SHP77 (cell line): ENCODE measurements at regions not wholly inside any gene's neighbourhood (a gene's known extent, or its start where the extent isn't known, plus 50 kb on each side); places are given as distances from the start of the nearest gene placed in this dataset.

Experiments
- DNase-seq, 2 experiments: peaks; one replicate each; lab custom pipeline; 2025; lab: John Stamatoyannopoulos, UW

GRCh38 chr11:133695387-133695786, 149.9 kb downstream of the SPATA19 start:
- no peak for DNase-seq

- no peak for DNase-seq
Measured at GRCh38 chr11:133694701-133695100, 150.6 kb downstream of the SPATA19 start.

- DNase-seq = no peak
Measured at GRCh38 chr11:133693110-133693509, 152.2 kb downstream of the SPATA19 start.

GRCh38 chr11:133692126-133692934, 153.0 kb downstream of the SPATA19 start:
- DNase-seq = no peak

- DNase-seq = no peak
Measured at GRCh38 chr11:133687781-133688180, 155.5 kb upstream of the OPCML start.

- DNase-seq = no peak
Measured at GRCh38 chr11:133681901-133682300, 149.6 kb upstream of the OPCML start.

- DNase-seq = no peak
Measured at GRCh38 chr11:133679896-133680295, 147.6 kb upstream of the OPCML start.

- DNase-seq = no peak
Measured at GRCh38 chr11:133678191-133678590, 145.9 kb upstream of the OPCML start.

GRCh38 chr11:133677387-133677786, 145.1 kb upstream of the OPCML start:
- DNase-seq = no peak

GRCh38 chr11:133676265-133676664, 144.0 kb upstream of the OPCML start:
- DNase-seq = no peak

- no peak for DNase-seq
Measured at GRCh38 chr11:133669371-133670053, 137.2 kb upstream of the OPCML start.

- DNase-seq = no peak
Measured at GRCh38 chr11:133663135-133663985, 131.1 kb upstream of the OPCML start.

- no peak for DNase-seq
Measured at GRCh38 chr11:133661846-133662245, 129.5 kb upstream of the OPCML start.

GRCh38 chr11:133660202-133660568, 127.9 kb upstream of the OPCML start:
- DNase-seq = no peak

GRCh38 chr11:133659538-133660201, 127.4 kb upstream of the OPCML start:
- DNase-seq = no peak

GRCh38 chr11:133657054-133657453, 124.8 kb upstream of the OPCML start:
- no peak for DNase-seq

- no peak for DNase-seq
Measured at GRCh38 chr11:133656082-133656635, 123.9 kb upstream of the OPCML start.

GRCh38 chr11:133654630-133655212, 122.4 kb upstream of the OPCML start:
- DNase-seq = no peak

GRCh38 chr11:133653336-133653735, 121.0 kb upstream of the OPCML start:
- no peak for DNase-seq

- DNase-seq = no peak
Measured at GRCh38 chr11:133650082-133650481, 117.8 kb upstream of the OPCML start.

GRCh38 chr11:133649040-133649439, 116.7 kb upstream of the OPCML start:
- DNase-seq = no peak
